ENCODE measurements at regions not wholly inside any gene's neighbourhood (a gene's known extent, or its start where the extent isn't known, plus 50 kb on each side); places are given as distances from the start of the nearest gene placed in this dataset.

- TF ChIP-seq CTCF (IDR thresholded peaks at IDR 0.05) (no peak), POLR2A (IDR thresholded peaks at IDR 0.05) (no peak), EP300 (IDR thresholded peaks at IDR 0.05) (no peak), POLR2AphosphoS5 (IDR thresholded peaks at IDR 0.05) (no peak)
Measured at GRCh38 chr6:54695815-54696214, 150.8 kb upstream of the FAM83B start.

Measured in upper lobe of left lung (tissue), 4 donors.